ENCODE measurements at regions not wholly inside any gene's neighbourhood (a gene's known extent, or its start where the extent isn't known, plus 50 kb on each side); places are given as distances from the start of the nearest gene placed in this dataset.

DNA sequence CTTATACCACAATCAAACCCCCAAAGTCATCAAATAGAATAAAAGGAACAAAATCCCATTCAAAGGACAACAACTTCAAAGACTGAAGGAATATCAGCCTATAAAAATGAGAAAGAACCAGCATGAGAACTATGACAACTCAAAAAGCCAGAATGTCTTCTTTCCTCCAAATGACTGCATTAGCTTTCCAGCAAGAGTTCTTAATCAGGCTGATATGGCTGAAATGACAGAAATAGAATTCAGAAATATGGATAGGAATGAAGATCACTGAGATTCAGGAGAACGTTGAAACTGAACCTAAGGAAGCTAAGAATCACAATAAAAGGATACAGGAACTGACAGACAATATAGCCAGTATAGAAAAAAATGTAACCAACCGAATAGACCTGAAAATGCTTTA, 109.5 kb downstream of the SINHCAF start:
- TF ChIP-seq NR2C2 (CRISPR knock-in tag; IDR thresholded peaks at IDR 0.05) (no peak), ZNF396 (CRISPR knock-in tag; IDR thresholded peaks at IDR 0.05; ENCODE audit: borderline replicate concordance) (no peak), ESRRA (CRISPR knock-in tag; IDR thresholded peaks at IDR 0.05; ENCODE audit: borderline replicate concordance) (no peak), IRF2 (CRISPR knock-in tag; IDR thresholded peaks at IDR 0.05; ENCODE audit: borderline replicate concordance, low read depth) (no peak), JUN (CRISPR knock-in tag; IDR thresholded peaks at IDR 0.05) (no peak), FOXJ3 (CRISPR knock-in tag; IDR thresholded peaks at IDR 0.05; ENCODE audit: borderline replicate concordance) (no peak), TEAD4 (CRISPR knock-in tag; IDR thresholded peaks at IDR 0.05) (no peak)
- TF ChIP-seq, protein P1, sequence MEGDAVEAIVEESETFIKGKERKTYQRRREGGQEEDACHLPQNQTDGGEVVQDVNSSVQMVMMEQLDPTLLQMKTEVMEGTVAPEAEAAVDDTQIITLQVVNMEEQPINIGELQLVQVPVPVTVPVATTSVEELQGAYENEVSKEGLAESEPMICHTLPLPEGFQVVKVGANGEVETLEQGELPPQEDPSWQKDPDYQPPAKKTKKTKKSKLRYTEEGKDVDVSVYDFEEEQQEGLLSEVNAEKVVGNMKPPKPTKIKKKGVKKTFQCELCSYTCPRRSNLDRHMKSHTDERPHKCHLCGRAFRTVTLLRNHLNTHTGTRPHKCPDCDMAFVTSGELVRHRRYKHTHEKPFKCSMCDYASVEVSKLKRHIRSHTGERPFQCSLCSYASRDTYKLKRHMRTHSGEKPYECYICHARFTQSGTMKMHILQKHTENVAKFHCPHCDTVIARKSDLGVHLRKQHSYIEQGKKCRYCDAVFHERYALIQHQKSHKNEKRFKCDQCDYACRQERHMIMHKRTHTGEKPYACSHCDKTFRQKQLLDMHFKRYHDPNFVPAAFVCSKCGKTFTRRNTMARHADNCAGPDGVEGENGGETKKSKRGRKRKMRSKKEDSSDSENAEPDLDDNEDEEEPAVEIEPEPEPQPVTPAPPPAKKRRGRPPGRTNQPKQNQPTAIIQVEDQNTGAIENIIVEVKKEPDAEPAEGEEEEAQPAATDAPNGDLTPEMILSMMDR (IDR thresholded peaks at IDR 0.05) = no peak
- TF ChIP-seq, protein P2, sequence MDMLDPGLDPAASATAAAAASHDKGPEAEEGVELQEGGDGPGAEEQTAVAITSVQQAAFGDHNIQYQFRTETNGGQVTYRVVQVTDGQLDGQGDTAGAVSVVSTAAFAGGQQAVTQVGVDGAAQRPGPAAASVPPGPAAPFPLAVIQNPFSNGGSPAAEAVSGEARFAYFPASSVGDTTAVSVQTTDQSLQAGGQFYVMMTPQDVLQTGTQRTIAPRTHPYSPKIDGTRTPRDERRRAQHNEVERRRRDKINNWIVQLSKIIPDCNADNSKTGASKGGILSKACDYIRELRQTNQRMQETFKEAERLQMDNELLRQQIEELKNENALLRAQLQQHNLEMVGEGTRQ (CRISPR knock-in tag; IDR thresholded peaks at IDR 0.05) = no peak
- TF ChIP-seq, protein P3, sequence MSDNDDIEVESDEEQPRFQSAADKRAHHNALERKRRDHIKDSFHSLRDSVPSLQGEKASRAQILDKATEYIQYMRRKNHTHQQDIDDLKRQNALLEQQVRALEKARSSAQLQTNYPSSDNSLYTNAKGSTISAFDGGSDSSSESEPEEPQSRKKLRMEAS (CRISPR knock-in tag; IDR thresholded peaks at IDR 0.05) = no peak
- TF ChIP-seq, protein P4, sequence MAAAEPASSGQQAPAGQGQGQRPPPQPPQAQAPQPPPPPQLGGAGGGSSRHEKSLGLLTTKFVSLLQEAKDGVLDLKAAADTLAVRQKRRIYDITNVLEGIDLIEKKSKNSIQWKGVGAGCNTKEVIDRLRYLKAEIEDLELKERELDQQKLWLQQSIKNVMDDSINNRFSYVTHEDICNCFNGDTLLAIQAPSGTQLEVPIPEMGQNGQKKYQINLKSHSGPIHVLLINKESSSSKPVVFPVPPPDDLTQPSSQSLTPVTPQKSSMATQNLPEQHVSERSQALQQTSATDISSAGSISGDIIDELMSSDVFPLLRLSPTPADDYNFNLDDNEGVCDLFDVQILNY (CRISPR knock-in tag; IDR thresholded peaks at IDR 0.05) = no peak
- TF ChIP-seq, protein P5, sequence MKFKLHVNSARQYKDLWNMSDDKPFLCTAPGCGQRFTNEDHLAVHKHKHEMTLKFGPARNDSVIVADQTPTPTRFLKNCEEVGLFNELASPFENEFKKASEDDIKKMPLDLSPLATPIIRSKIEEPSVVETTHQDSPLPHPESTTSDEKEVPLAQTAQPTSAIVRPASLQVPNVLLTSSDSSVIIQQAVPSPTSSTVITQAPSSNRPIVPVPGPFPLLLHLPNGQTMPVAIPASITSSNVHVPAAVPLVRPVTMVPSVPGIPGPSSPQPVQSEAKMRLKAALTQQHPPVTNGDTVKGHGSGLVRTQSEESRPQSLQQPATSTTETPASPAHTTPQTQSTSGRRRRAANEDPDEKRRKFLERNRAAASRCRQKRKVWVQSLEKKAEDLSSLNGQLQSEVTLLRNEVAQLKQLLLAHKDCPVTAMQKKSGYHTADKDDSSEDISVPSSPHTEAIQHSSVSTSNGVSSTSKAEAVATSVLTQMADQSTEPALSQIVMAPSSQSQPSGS (CRISPR knock-in tag; IDR thresholded peaks at IDR 0.05; ENCODE audit: borderline replicate concordance, low read depth) = no peak
- TF ChIP-seq, protein P6, sequence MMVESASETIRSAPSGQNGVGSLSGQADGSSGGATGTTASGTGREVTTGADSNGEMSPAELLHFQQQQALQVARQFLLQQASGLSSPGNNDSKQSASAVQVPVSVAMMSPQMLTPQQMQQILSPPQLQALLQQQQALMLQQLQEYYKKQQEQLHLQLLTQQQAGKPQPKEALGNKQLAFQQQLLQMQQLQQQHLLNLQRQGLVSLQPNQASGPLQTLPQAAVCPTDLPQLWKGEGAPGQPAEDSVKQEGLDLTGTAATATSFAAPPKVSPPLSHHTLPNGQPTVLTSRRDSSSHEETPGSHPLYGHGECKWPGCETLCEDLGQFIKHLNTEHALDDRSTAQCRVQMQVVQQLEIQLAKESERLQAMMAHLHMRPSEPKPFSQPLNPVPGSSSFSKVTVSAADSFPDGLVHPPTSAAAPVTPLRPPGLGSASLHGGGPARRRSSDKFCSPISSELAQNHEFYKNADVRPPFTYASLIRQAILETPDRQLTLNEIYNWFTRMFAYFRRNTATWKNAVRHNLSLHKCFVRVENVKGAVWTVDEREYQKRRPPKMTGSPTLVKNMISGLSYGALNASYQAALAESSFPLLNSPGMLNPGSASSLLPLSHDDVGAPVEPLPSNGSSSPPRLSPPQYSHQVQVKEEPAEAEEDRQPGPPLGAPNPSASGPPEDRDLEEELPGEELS (CRISPR knock-in tag; IDR thresholded peaks at IDR 0.05) = no peak
- TF ChIP-seq, protein P7, sequence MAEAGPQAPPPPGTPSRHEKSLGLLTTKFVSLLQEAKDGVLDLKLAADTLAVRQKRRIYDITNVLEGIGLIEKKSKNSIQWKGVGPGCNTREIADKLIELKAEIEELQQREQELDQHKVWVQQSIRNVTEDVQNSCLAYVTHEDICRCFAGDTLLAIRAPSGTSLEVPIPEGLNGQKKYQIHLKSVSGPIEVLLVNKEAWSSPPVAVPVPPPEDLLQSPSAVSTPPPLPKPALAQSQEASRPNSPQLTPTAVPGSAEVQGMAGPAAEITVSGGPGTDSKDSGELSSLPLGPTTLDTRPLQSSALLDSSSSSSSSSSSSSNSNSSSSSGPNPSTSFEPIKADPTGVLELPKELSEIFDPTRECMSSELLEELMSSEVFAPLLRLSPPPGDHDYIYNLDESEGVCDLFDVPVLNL (CRISPR knock-in tag; IDR thresholded peaks at IDR 0.05; ENCODE audit: borderline replicate concordance, low read depth) = no peak
